ENCODE measurements at regions not wholly inside any gene's neighbourhood (a gene's known extent, or its start where the extent isn't known, plus 50 kb on each side); places are given as distances from the start of the nearest gene placed in this dataset.

- peak; percentile 56 to 59 for TF ChIP-seq RAD21 (IDR thresholded peaks at IDR 0.05 in 1 of 2, conservative IDR thresholded peaks at IDR 0.05 in 1 of 2; ENCODE audit: low read depth in 2 of 2, low read length in 2 of 2)
Measured at GRCh38 chr4:13248621-13249298, 235.4 kb downstream of the RAB28 start (continued).
